Activated CD4-positive, alpha-beta memory T cell treated with anti-CD3 and anti-CD28 coated beads for 36 hours (primary cell): ENCODE measurements at regions not wholly inside any gene's neighbourhood (a gene's known extent, or its start where the extent isn't known, plus 50 kb on each side); places are given as distances from the start of the nearest gene placed in this dataset.
"Not testable (repeated sequence)": the region's sequence is repeated elsewhere in the genome, so short reads cannot be mapped to it uniquely, and the experiment has no call there.

ENCODE experiments used
- CTCF ChIA-PET: fragments of 350-600 bp; sonication (Branson Sonifier 250); formaldehyde crosslinking; loops from one replicate; lab custom pipeline; 2021; ENCODE audit warnings: antibody characterized with exemption, inconsistent platforms; lab: Charles Lee
- POLR2A ChIA-PET: fragments of 350-600 bp; sonication (Branson Sonifier 250); formaldehyde crosslinking; loops from one replicate; lab custom pipeline; 2021; ENCODE audit warnings: antibody characterized with exemption; lab: Charles Lee
- DNase-seq: peaks from one replicate; pipeline ENCODE4 v3.0.0-alpha.2; 2020
- H3K27ac Mint-ChIP-seq: one replicate; pipeline ENCODE4 v1.8.0; 2021; ENCODE audit warnings: mixed read lengths
- H3K27me3 Mint-ChIP-seq: one replicate; pipeline ENCODE4 v1.8.0; 2021; ENCODE audit warnings: mixed read lengths
- H3K36me3 Mint-ChIP-seq: one replicate; pipeline ENCODE4 v1.8.0; 2021; ENCODE audit warnings: mixed read lengths
- H3K4me1 Mint-ChIP-seq: one replicate; pipeline ENCODE4 v1.8.0; 2021; ENCODE audit warnings: low read depth, mixed read lengths
- H3K4me3 Mint-ChIP-seq: one replicate; pipeline ENCODE4 v1.8.0; 2021; ENCODE audit warnings: mild to moderate bottlenecking, mixed read lengths
- H3K9me3 Mint-ChIP-seq: one replicate; pipeline ENCODE4 v1.8.0; 2021; ENCODE audit warnings: mixed read lengths
- intact Hi-C: fragments of 100-400 bp; cut with micrococcal nuclease; formaldehyde crosslinking; loops from one replicate; pipeline ENCODE4 v1.15.1; 2023

DNA sequence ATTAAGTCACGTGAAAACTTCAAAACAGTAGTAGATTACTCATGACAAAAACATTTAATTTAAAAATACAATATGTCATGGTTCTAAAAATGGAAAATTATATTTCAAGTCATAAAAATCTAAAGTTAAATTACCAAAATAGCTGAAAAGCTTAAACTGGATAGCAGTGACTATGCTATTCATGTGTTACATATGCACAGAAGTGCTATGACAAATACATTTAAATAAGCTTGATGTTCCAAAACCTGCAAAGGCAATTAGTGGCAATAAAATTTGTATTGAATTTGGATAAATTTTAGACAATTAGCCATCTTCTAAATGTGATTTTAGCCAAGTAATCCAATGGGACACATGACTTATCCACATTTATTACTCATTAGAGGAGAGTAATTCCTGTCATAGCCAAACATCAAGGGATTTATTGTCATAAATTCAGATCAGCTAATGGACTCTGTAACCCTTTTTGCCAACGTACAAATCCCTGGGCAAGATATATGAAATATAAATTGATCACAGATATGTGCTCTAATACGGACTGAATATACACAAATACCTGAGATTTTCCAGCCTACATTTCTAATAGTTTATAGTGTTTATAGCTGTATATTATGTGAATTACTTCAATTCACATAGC is 419.4 kb downstream of the ISL1 start:
- ChIA-PET CTCF (no interaction called here), POLR2A (no interaction called here)
- no peak for DNase-seq
- Mint-ChIP-seq H3K4me3 (no peak overlapping the region), H3K27me3 (no peaks in the 10 kb centered on the region), H3K27ac (no peak overlapping the region), H3K4me1 (no peaks in the 10 kb centered on the region), H3K36me3 (no peaks in the 10 kb centered on the region), H3K9me3 (peaks cover 6% of the 10 kb centered on the region)
- intact Hi-C loops, result no loop called here

DNA sequence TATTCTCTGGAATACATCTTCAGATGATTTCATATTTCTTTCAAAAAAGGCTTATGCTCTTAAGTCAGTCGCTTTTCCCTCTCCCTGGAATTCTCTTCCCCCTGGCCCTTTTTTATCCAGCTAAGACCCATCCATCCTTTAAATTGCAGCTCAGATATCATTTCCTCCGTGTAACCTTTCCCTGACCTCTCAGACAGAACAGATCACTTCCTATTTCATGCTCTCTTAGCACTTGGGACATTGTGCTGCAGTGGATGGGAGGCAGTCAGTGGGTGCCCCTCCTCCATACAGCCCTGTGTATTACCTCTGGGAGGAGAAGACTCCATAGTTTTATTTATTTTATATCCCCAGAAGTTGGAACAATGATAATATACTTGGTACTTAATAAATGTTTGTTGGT is 423.4 kb downstream of the ISL1 start:
- Mint-ChIP-seq H3K4me1 (no peaks in the 10 kb centered on the region), H3K36me3 (no peaks in the 10 kb centered on the region), H3K4me3 (no peak overlapping the region), H3K27me3 (no peaks in the 10 kb centered on the region), H3K9me3 (peaks cover 9% of the 10 kb centered on the region), H3K27ac (no peak overlapping the region)
- DNase-seq, result no peak
- intact Hi-C loops, result no loop called here
- CTCF ChIA-PET, result no interaction called here
- POLR2A ChIA-PET, result no interaction called here

DNA sequence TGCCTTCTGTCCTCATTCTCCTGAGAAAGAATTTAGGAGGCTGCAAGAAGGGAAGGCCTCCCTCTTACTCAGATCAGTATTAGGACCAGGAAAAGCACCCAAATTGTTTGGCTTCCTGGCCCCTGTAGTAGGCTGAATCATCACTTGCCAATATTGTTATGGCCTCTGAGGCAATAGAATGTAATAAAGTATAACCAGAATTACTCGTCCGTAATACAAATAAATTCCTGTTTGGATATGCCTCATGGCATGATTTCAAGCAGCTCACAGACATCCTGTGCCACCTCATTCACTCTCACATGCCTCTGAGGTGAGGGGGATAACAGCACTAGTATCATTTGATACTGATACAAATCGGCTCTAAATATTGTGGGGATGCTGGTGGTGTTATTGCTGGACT is 427.3 kb downstream of the ISL1 start:
- ChIA-PET POLR2A (no interaction called here), CTCF (no interaction called here)
- Mint-ChIP-seq H3K27ac (no peak overlapping the region), H3K36me3 (no peaks in the 10 kb centered on the region), H3K4me3 (no peak overlapping the region), H3K4me1 (no peaks in the 10 kb centered on the region), H3K9me3 (peaks cover 5% of the 10 kb centered on the region), H3K27me3 (no peaks in the 10 kb centered on the region)
- intact Hi-C loops, result no loop called here
- DNase-seq, result no peak

DNA sequence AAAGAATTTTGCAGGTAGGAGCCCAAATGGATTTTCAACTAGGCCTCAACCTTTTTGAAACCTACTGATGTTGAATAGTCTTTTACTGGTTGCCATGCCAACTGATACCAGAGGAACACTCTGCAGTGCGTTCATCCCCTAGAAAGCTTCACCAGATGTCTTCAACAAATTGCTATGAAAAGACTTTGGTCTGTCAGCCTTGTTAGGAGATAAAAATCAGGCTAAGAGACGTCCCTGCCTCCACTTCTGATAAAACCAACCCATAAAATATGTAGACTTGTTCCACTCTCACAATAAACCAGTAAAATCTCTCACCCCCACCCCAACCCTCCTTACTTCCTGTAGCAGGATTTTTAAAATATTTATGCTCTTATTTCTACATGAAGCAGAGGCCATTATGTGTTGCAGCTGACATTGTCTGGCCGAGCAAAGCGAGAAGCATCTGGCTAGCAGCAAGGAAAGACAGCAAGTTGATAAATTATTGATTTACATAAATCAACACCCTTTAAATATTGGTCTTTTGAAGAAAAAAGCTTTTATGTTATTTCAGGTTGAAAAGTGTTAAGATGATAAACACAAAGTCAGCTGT is 428.7 kb downstream of the ISL1 start:
- Mint-ChIP-seq H3K36me3 (no peaks in the 10 kb centered on the region), H3K27me3 (no peaks in the 10 kb centered on the region), H3K9me3 (peaks cover 5% of the 10 kb centered on the region), H3K27ac (no peak overlapping the region), H3K4me1 (no peaks in the 10 kb centered on the region), H3K4me3 (no peak overlapping the region)
- ChIA-PET CTCF (no interaction called here), POLR2A (no interaction called here)
- intact Hi-C loops, result no loop called here
- DNase-seq, result no peak

DNA sequence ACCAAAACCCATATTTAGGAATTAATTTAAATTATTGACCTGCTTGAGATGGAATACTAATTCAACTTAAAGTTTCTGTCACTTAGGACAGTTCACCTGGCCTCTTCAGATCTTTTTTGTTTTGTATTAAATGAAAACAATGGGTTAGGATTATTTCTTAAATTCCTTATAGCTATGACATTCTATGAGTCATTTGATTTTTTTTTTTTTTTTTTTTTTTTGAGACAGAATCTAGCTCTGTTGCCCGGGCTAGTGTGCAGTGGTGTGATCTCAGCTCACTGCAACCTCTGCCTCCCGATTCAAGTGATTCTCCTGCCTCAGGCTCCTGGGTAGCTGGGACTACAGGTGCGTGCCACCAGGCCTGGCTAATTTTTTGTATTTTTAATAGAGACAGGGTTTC is 431.6 kb downstream of the ISL1 start:
- POLR2A ChIA-PET, H3K9me3 Mint-ChIP-seq, CTCF ChIA-PET, H3K36me3 Mint-ChIP-seq, H3K27me3 Mint-ChIP-seq, DNase-seq, H3K27ac Mint-ChIP-seq, H3K4me1 Mint-ChIP-seq, H3K4me3 Mint-ChIP-seq, intact Hi-C loops: not testable (repeated sequence)

DNA sequence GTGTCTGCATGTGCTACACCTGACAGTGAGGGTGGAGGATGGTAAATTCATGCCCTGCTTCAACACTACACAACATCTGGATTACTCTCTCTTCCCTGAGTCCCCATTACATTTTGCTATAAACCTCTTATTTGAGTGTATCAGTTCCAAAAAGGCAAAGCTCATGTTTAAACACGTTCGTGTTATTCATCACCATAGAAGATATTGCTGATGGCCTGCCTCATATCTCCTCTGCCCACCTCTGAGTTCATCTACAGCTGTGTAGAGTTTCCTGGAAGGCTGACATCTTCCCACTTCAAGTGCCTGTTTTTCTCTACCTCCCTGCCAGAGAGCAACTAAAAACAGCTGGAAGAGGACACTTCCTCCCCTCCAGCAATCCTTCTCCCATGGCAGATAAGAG is 433.2 kb downstream of the ISL1 start:
- CTCF ChIA-PET, result no interaction called here
- H3K27ac Mint-ChIP-seq, result no peak overlapping the region
- no peak overlapping the region for H3K4me3 Mint-ChIP-seq
- H3K9me3 Mint-ChIP-seq, result peaks cover 6% of the 10 kb centered on the region
- H3K36me3 Mint-ChIP-seq, result no peaks in the 10 kb centered on the region
- POLR2A ChIA-PET, result no interaction called here
- H3K27me3 Mint-ChIP-seq, result no peaks in the 10 kb centered on the region
- no peak for DNase-seq
- no peaks in the 10 kb centered on the region for H3K4me1 Mint-ChIP-seq
- intact Hi-C loops, result no loop called here

DNA sequence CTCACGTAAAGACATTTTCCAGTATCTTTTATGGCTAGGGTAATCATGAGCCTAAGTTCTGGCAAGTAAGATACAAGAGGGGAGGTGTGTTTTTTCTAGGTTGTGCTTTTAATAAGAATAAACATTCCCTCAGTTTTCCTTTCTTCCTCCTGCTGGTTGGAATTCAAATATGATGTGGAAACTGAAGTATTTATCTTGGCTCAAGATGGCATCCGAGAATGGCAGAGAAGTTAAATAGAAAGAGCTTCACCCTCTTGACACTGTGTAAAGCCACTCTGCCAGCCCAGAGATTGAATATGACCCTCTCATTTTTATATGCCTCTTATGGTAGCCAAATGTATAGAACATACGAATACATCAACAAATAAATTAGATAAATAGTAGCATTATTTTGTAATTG is 438.4 kb downstream of the ISL1 start:
- DNase-seq, result no peak
- no peak overlapping the region for H3K27ac Mint-ChIP-seq
- intact Hi-C loops, result no loop called here
- H3K36me3 Mint-ChIP-seq, result no peaks in the 10 kb centered on the region
- no peak overlapping the region for H3K4me3 Mint-ChIP-seq
- peaks cover 3% of the 10 kb centered on the region for H3K9me3 Mint-ChIP-seq
- ChIA-PET CTCF (no interaction called here), POLR2A (no interaction called here)
- no peaks in the 10 kb centered on the region for H3K4me1 Mint-ChIP-seq
- H3K27me3 Mint-ChIP-seq, result no peaks in the 10 kb centered on the region

DNA sequence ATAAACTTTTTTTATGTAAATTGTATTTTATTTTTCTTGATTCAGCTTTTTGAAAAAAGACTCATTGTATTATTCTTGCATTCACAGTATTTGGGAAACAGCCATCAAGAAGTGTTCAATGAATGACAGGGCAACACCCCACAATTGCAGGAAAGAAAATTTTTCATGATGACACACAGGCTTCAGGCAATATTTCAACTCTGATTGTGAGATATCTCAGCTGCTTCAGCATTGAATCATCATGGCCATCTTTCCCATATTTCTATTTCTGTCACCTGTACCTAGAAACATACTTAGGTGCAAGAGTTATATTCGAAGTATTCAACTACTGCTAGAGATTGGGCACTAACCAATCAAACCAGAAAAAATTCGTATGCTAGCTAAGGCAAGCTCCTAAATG is 446.0 kb downstream of the ISL1 start:
- H3K27ac Mint-ChIP-seq, result no peak overlapping the region
- H3K36me3 Mint-ChIP-seq, result no peaks in the 10 kb centered on the region
- H3K4me1 Mint-ChIP-seq, result no peaks in the 10 kb centered on the region
- H3K9me3 Mint-ChIP-seq, result peaks cover 7% of the 10 kb centered on the region
- no peaks in the 10 kb centered on the region for H3K27me3 Mint-ChIP-seq
- POLR2A ChIA-PET, result no interaction called here
- intact Hi-C loops, result no loop called here
- H3K4me3 Mint-ChIP-seq, result no peak overlapping the region
- no peak for DNase-seq
- CTCF ChIA-PET, result no interaction called here

DNA sequence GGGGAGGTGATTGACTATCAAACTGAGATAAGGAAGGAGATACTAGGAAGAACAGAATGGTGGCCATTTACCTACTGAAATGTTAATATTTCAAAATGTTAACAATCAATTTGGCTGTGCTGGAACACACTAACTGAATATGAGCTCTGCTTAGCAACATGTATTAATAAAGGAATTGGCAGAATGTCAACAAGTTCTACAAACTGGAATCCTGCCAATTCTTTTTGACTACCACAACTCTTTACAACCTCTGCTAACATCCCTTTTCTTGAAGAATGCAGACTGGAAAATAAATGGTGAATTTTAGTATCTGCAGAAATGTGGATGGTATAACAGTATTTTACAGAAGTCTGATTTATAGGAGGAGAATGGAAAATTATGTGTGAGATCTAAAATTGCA is 446.4 kb downstream of the ISL1 start:
- no peaks in the 10 kb centered on the region for H3K27me3 Mint-ChIP-seq
- ChIA-PET CTCF (no interaction called here), POLR2A (no interaction called here)
- H3K4me1 Mint-ChIP-seq, result no peaks in the 10 kb centered on the region
- peaks cover 7% of the 10 kb centered on the region for H3K9me3 Mint-ChIP-seq
- intact Hi-C loops, result no loop called here
- DNase-seq, result no peak
- no peaks in the 10 kb centered on the region for H3K36me3 Mint-ChIP-seq
- H3K27ac Mint-ChIP-seq, result no peak overlapping the region
- no peak overlapping the region for H3K4me3 Mint-ChIP-seq

DNA sequence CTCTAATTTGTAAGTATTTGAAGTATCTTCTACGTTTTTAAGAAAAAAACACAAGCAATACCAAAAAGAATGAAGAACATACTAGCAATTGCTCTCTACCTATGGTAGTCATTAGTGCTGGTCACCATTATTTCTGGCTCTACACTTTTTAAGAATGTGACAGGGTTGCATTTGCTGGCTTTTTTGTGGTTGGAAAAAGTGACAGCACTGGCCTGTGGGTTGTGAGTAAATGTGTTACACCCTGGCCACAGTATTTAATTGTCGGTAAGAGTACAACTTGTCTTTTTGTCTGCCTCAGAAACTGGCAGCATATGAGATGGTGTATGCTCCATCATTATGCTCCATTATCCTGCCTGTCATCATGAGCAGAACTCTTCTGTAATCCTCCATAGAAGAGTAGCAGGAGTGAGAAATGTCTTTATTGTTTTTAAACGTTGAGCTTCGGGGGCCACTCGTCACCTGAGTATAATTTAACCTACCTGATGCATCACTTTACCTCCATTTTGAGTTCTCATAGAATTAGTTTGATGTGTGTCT is 449.8 kb downstream of the ISL1 start:
- ChIA-PET CTCF (no interaction called here), POLR2A (no interaction called here)
- DNase-seq, result no peak
- intact Hi-C loops, result no loop called here
- H3K27ac Mint-ChIP-seq, result no peak overlapping the region
- H3K9me3 Mint-ChIP-seq, result peaks cover 4% of the 10 kb centered on the region
- no peaks in the 10 kb centered on the region for H3K4me1 Mint-ChIP-seq
- no peaks in the 10 kb centered on the region for H3K27me3 Mint-ChIP-seq
- H3K4me3 Mint-ChIP-seq, result no peak overlapping the region
- H3K36me3 Mint-ChIP-seq, result no peaks in the 10 kb centered on the region

DNA sequence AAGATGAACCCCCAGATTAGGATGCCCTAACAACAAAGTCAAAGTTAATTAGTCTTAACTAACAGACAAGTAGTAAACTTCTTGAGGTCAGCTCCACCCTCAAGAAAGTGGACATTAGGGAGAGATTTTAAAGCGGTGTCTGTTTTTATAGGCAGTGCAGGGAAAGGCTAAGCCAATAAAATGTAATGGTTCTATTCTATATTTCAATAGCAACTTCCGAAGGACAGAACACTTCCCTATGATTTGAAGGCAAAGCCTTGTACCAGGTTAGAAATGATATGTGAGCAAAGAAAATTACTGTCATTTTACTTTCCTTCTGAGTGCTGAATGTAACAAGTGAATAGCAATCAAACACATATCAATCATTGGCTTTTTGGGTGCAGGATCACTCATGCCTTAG is 455.2 kb downstream of the ISL1 start:
- Mint-ChIP-seq H3K36me3 (no peaks in the 10 kb centered on the region), H3K27ac (no peak overlapping the region), H3K4me3 (no peak overlapping the region), H3K9me3 (peaks cover 8% of the 10 kb centered on the region), H3K4me1 (no peaks in the 10 kb centered on the region), H3K27me3 (no peaks in the 10 kb centered on the region)
- CTCF ChIA-PET, result no interaction called here
- intact Hi-C loops, result no loop called here
- no peak for DNase-seq
- POLR2A ChIA-PET, result no interaction called here

DNA sequence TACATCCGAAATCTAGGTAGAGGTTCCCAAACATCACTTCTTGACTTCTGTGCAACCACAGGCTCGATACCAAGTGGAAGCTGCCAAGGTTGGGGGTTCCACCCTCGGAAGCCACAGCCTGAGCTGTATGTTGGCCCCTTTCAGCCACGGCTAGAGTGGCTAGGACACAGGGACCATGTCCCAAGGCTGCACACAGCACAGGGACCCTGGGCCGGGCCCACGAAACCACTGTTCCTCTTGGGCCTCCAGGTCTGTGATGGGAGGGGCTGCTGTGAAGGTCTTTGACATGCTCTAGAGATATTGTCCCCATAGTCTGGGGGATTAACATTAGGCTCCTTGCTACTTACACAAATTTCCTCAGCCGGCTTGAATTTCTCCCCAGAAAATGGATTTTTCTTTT is 460.6 kb downstream of the ISL1 start:
- CTCF ChIA-PET, result no interaction called here
- POLR2A ChIA-PET, result no interaction called here
- no peaks in the 10 kb centered on the region for H3K4me1 Mint-ChIP-seq
- no peaks in the 10 kb centered on the region for H3K36me3 Mint-ChIP-seq
- no peak for DNase-seq
- no peak overlapping the region for H3K27ac Mint-ChIP-seq
- peaks cover 8% of the 10 kb centered on the region for H3K9me3 Mint-ChIP-seq
- H3K27me3 Mint-ChIP-seq, result no peaks in the 10 kb centered on the region
- H3K4me3 Mint-ChIP-seq, result no peak overlapping the region
- intact Hi-C loops, result no loop called here

DNA sequence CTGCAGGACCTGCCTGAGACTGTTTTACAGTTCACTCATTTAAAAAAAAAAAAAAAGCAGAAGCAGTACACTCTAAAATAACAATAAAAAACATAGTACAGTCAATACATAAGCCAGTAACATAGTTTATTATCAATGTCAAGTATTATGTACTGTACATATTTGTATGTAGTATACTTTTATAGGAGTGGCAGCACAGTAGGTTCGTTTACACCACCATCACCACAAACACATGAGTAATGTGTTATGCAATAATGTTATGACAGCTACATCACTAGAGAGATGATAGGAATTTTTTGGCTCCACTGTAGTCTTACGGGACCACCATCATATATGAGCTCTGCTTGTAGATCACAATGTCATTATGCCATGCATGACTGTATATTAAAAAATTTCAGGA is 462.8 kb downstream of the ISL1 start:
- ChIA-PET POLR2A (no interaction called here), CTCF (no interaction called here)
- H3K4me1 Mint-ChIP-seq, result no peaks in the 10 kb centered on the region
- H3K27ac Mint-ChIP-seq, result no peak overlapping the region
- DNase-seq, result no peak
- H3K36me3 Mint-ChIP-seq, result no peaks in the 10 kb centered on the region
- intact Hi-C loops, result no loop called here
- no peaks in the 10 kb centered on the region for H3K27me3 Mint-ChIP-seq
- H3K4me3 Mint-ChIP-seq, result no peak overlapping the region
- peaks cover 8% of the 10 kb centered on the region for H3K9me3 Mint-ChIP-seq
